ENCODE measurements at regions not wholly inside any gene's neighbourhood (a gene's known extent, or its start where the extent isn't known, plus 50 kb on each side); places are given as distances from the start of the nearest gene placed in this dataset.

GRCh38 chr11:28490773-28491382, 382.7 kb downstream of the METTL15 start:
- DNase-seq (no peak), ATAC-seq (replicated peaks in 1 of 4) (no peak)
- no peak overlapping the region for H3K4me3 ChIP-seq (ENCODE audit: control insufficient read depth in 1 of 2, extremely low read depth in 1 of 2, low read length in 1 of 2)
- no peaks in the 10 kb centered on the region for H3K9me3 ChIP-seq
- H3K36me3 Mint-ChIP-seq, result no peaks in the 10 kb centered on the region
- POLR2A ChIA-PET, result no interaction called here
- no peaks in the 10 kb centered on the region for H3K4me1 ChIP-seq (ENCODE audit: control insufficient read depth in 1 of 2, extremely low read depth in 1 of 2, insufficient read depth in 2 of 2, low read length in 2 of 2)
- H3K4me3 Mint-ChIP-seq, result no peak overlapping the region
- CTCF ChIA-PET, result no interaction called here
- no peaks in the 10 kb centered on the region for H3K27me3 ChIP-seq (replicated peaks in 1 of 2; ENCODE audit: control insufficient read depth in 2 of 2, extremely low read depth in 1 of 2, insufficient read depth in 2 of 2, low read length in 1 of 2)
- H3K4me1 Mint-ChIP-seq, result no peaks in the 10 kb centered on the region
- H3K27ac Mint-ChIP-seq, result no peak overlapping the region
- H3K36me3 ChIP-seq (ENCODE audit: control insufficient read depth in 2 of 2, extremely low read depth in 1 of 2, insufficient read depth in 1 of 2, low read length in 1 of 2), result no peaks in the 10 kb centered on the region
- no peaks in the 10 kb centered on the region for H3K27me3 Mint-ChIP-seq
- no peak overlapping the region for H3K27ac ChIP-seq (ENCODE audit: low read length)
- no peaks in the 10 kb centered on the region for H3K9me3 Mint-ChIP-seq

GRCh38 chr11:28488336-28488735, 380.1 kb downstream of the METTL15 start:
- ATAC-seq (replicated peaks in 1 of 4) (no peak), DNase-seq (no peak)
- Histone ChIP-seq H3K27me3 (replicated peaks in 1 of 2; ENCODE audit: control insufficient read depth in 2 of 2, extremely low read depth in 1 of 2, insufficient read depth in 2 of 2, low read length in 1 of 2) (no peaks in the 10 kb centered on the region), H3K36me3 (ENCODE audit: control insufficient read depth in 2 of 2, extremely low read depth in 1 of 2, insufficient read depth in 1 of 2, low read length in 1 of 2) (no peaks in the 10 kb centered on the region), H3K27ac (ENCODE audit: low read length) (no peak overlapping the region), H3K4me1 (ENCODE audit: control insufficient read depth in 1 of 2, extremely low read depth in 1 of 2, insufficient read depth in 2 of 2, low read length in 2 of 2) (no peaks in the 10 kb centered on the region), H3K4me3 (ENCODE audit: control insufficient read depth in 1 of 2, extremely low read depth in 1 of 2, low read length in 1 of 2) (no peak overlapping the region), H3K9me3 (no peaks in the 10 kb centered on the region)
- no peak overlapping the region for H3K4me3 Mint-ChIP-seq
- no peaks in the 10 kb centered on the region for H3K4me1 Mint-ChIP-seq
- H3K9me3 Mint-ChIP-seq, result no peaks in the 10 kb centered on the region
- ChIA-PET POLR2A (no interaction called here), CTCF (no interaction called here)
- H3K27ac Mint-ChIP-seq, result no peak overlapping the region
- no peaks in the 10 kb centered on the region for H3K27me3 Mint-ChIP-seq
- no CpG with 5 or more reads among the region's 1 CpG for WGBS (ENCODE audit: insufficient coverage)
- no peaks in the 10 kb centered on the region for H3K36me3 Mint-ChIP-seq

DNA sequence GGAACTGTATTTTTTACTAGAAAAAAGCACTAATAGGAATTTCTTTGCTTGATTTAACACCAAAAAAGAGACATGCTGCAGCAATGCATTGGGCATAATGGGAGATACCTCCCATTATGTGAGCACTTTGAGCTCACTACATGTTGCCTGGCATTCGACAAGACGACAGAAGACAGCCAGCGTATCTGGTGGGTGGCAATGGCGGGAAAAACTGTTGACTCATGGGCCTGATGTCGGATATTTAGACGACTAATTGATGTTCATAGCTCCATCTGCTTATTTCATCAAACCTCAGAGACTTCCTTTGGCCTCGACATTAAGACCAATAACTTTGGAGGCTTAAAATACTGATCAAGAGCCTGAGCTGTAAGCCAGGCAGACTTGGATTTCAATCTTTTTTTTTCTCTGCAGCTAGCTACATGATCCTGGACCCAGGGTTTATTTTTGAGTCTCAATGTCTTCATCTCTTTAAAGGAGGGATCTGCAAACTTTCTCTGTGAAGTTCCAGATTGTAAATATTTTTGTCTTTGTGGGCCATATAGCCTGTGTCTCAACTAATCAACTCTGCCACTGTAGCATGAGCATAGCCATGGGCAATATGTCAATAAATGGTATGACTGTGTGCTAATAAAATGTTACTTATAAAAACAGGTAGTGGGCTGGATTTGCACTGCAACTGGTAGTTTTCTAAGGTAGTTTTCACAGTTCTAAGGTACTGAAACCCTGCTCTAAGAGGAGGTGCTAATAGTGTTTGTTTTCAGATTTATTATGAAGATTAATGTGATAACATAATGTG, 375.1 kb downstream of the METTL15 start:
- no peak overlapping the region for H3K4me3 Mint-ChIP-seq
- Histone ChIP-seq H3K36me3 (ENCODE audit: control insufficient read depth in 2 of 2, extremely low read depth in 1 of 2, insufficient read depth in 1 of 2, low read length in 1 of 2) (no peaks in the 10 kb centered on the region), H3K27ac (ENCODE audit: low read length) (no peak overlapping the region), H3K4me1 (ENCODE audit: control insufficient read depth in 1 of 2, extremely low read depth in 1 of 2, insufficient read depth in 2 of 2, low read length in 2 of 2) (no peaks in the 10 kb centered on the region), H3K4me3 (ENCODE audit: control insufficient read depth in 1 of 2, extremely low read depth in 1 of 2, low read length in 1 of 2) (no peak overlapping the region), H3K9me3 (no peaks in the 10 kb centered on the region), H3K27me3 (replicated peaks in 1 of 2; ENCODE audit: control insufficient read depth in 2 of 2, extremely low read depth in 1 of 2, insufficient read depth in 2 of 2, low read length in 1 of 2) (no peaks in the 10 kb centered on the region)
- no peak overlapping the region for H3K27ac Mint-ChIP-seq
- no peak for DNase-seq
- ChIA-PET POLR2A (no interaction called here), CTCF (no interaction called here)
- H3K9me3 Mint-ChIP-seq, result no peaks in the 10 kb centered on the region
- no peak for ATAC-seq (replicated peaks in 1 of 4)
- H3K27me3 Mint-ChIP-seq, result no peaks in the 10 kb centered on the region
- H3K36me3 Mint-ChIP-seq, result no peaks in the 10 kb centered on the region
- WGBS (ENCODE audit: insufficient coverage), result 78% methylated on average over 7 of the region's 7 CpGs
- H3K4me1 Mint-ChIP-seq, result no peaks in the 10 kb centered on the region

- no peaks in the 10 kb centered on the region for H3K9me3 Mint-ChIP-seq
- no peaks in the 10 kb centered on the region for H3K4me1 Mint-ChIP-seq
- H3K4me3 ChIP-seq (ENCODE audit: control insufficient read depth in 1 of 2, extremely low read depth in 1 of 2, low read length in 1 of 2), result no peak overlapping the region
Measured at GRCh38 chr11:28482666-28483065, 374.5 kb downstream of the METTL15 start.

GRCh38 chr11:28481616-28482480, 373.7 kb downstream of the METTL15 start:
- ChIA-PET CTCF (interaction anchor here in 1 of 2 donors (0.5 kb wide), 1 partner anchor 143 kb away, joined by 7 read pairs; no protein-coding TSS in a partner anchor), POLR2A (no interaction called here)
- Mint-ChIP-seq H3K27ac (no peak overlapping the region), H3K27me3 (no peaks in the 10 kb centered on the region), H3K4me3 (no peak overlapping the region), H3K36me3 (no peaks in the 10 kb centered on the region), H3K4me1 (no peaks in the 10 kb centered on the region), H3K9me3 (no peaks in the 10 kb centered on the region)
- WGBS (ENCODE audit: insufficient coverage), result no CpG with 5 or more reads among the region's 7 CpGs
- no peaks in the 10 kb centered on the region for H3K4me1 ChIP-seq (ENCODE audit: control insufficient read depth in 1 of 2, extremely low read depth in 1 of 2, insufficient read depth in 2 of 2, low read length in 2 of 2)
- no peak overlapping the region for H3K27ac ChIP-seq (ENCODE audit: low read length)
- ATAC-seq (replicated peaks in 1 of 4), result no peak
- DNase-seq, result no peak
- H3K36me3 ChIP-seq (ENCODE audit: control insufficient read depth in 2 of 2, extremely low read depth in 1 of 2, insufficient read depth in 1 of 2, low read length in 1 of 2), result no peaks in the 10 kb centered on the region
- H3K4me3 ChIP-seq (ENCODE audit: control insufficient read depth in 1 of 2, extremely low read depth in 1 of 2, low read length in 1 of 2), result no peak overlapping the region
- H3K27me3 ChIP-seq (replicated peaks in 1 of 2; ENCODE audit: control insufficient read depth in 2 of 2, extremely low read depth in 1 of 2, insufficient read depth in 2 of 2, low read length in 1 of 2), result no peaks in the 10 kb centered on the region
- no peaks in the 10 kb centered on the region for H3K9me3 ChIP-seq

More at GRCh38 chr11:28482666-28483065, 374.5 kb downstream of the METTL15 start:
- 81% methylated on average over 2 of the region's 2 CpGs for WGBS (ENCODE audit: insufficient coverage)
- no peaks in the 10 kb centered on the region for H3K36me3 ChIP-seq (ENCODE audit: control insufficient read depth in 2 of 2, extremely low read depth in 1 of 2, insufficient read depth in 1 of 2, low read length in 1 of 2)
- Mint-ChIP-seq H3K36me3 (no peaks in the 10 kb centered on the region), H3K27me3 (no peaks in the 10 kb centered on the region), H3K27ac (no peak overlapping the region), H3K4me3 (no peak overlapping the region)
- H3K9me3 ChIP-seq, result no peaks in the 10 kb centered on the region
- no peak overlapping the region for H3K27ac ChIP-seq (ENCODE audit: low read length)
- H3K27me3 ChIP-seq (replicated peaks in 1 of 2; ENCODE audit: control insufficient read depth in 2 of 2, extremely low read depth in 1 of 2, insufficient read depth in 2 of 2, low read length in 1 of 2), result no peaks in the 10 kb centered on the region
- ChIA-PET POLR2A (no interaction called here), CTCF (no interaction called here)
- H3K4me1 ChIP-seq (ENCODE audit: control insufficient read depth in 1 of 2, extremely low read depth in 1 of 2, insufficient read depth in 2 of 2, low read length in 2 of 2), result no peaks in the 10 kb centered on the region
- ATAC-seq (replicated peaks in 1 of 4) (no peak), DNase-seq (no peak)

- no peaks in the 10 kb centered on the region for H3K27me3 Mint-ChIP-seq
- Histone ChIP-seq H3K27ac (ENCODE audit: low read length) (no peak overlapping the region), H3K4me1 (ENCODE audit: control insufficient read depth in 1 of 2, extremely low read depth in 1 of 2, insufficient read depth in 2 of 2, low read length in 2 of 2) (no peaks in the 10 kb centered on the region), H3K9me3 (no peaks in the 10 kb centered on the region), H3K36me3 (ENCODE audit: control insufficient read depth in 2 of 2, extremely low read depth in 1 of 2, insufficient read depth in 1 of 2, low read length in 1 of 2) (no peaks in the 10 kb centered on the region), H3K4me3 (ENCODE audit: control insufficient read depth in 1 of 2, extremely low read depth in 1 of 2, low read length in 1 of 2) (no peak overlapping the region), H3K27me3 (replicated peaks in 1 of 2; ENCODE audit: control insufficient read depth in 2 of 2, extremely low read depth in 1 of 2, insufficient read depth in 2 of 2, low read length in 1 of 2) (no peaks in the 10 kb centered on the region)
- no peak overlapping the region for H3K27ac Mint-ChIP-seq
- H3K4me3 Mint-ChIP-seq, result no peak overlapping the region
- ChIA-PET POLR2A (no interaction called here), CTCF (no interaction called here)
- no peaks in the 10 kb centered on the region for H3K4me1 Mint-ChIP-seq
- no peaks in the 10 kb centered on the region for H3K9me3 Mint-ChIP-seq
- whole genome bisulfite sequencing (ENCODE audit: insufficient coverage), result no CpG with 5 or more reads among the region's 4 CpGs
- ATAC-seq (replicated peaks in 1 of 4), result no peak
- H3K36me3 Mint-ChIP-seq, result no peaks in the 10 kb centered on the region
- no peak for DNase-seq
Measured at GRCh38 chr11:28480406-28480805, 372.2 kb downstream of the METTL15 start.
